IPS-NIHi7 (cell line): ENCODE measurements at regions not wholly inside any gene's neighbourhood (a gene's known extent, or its start where the extent isn't known, plus 50 kb on each side); places are given as distances from the start of the nearest gene placed in this dataset.

Experiments
- DNase-seq: peaks from one replicate; pipeline ENCODE4 v3.0.0; 2012; ENCODE audit warnings: mixed read lengths; ENCODE audit errors: extremely low spot score

DNA sequence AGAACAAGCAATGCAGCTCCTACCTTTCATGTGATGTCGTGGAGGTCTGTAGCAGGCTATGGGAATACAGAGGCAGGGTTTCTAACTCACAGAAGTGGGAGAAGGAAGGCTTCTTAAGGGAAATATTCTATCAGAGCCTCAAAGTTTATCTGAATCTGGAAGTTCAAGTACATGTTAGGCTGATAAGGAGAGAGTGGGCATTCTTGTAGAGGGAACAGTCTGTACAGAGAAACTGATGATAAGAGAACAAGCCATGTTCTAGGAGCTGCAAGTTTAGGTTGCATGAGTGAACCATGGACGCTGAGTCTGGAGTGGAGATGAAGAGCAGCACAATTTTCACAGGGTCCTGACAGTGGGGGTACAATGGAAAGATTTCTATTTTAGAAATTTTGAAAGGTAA, 344.0 kb downstream of the CHRM3 start:
- no peak for DNase-seq

DNA sequence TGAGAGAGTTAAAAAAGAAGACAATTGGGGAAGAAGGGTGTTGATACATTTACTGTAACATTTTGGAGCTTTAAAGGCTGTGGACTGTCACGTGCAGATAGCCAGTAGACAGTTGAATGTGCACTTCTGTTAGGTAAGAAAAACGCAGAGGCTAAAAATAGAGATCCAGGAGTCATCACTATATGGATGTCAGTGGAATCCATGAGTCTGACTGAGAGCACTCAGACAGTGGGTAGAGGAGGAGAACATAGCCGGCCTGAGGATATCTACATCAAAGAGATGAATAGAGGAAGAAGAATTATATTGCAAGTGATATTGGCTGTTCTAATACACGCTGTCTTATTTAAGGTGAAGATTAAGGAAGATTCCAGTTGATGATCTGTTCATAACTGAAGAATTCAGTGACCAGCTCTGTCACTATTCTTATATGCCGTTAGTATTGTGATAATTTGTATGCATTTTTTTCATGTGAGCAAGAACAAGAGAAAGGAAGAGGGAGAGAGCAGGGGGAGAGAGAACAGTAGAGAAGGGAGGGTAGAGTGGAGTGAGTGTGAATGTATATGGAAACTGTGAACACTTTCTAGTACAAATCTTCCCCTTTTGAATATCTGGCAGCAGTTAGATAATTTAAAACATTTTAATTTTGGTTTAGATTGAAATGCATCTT, 344.8 kb downstream of the CHRM3 start:
- DNase-seq, result no peak

DNA sequence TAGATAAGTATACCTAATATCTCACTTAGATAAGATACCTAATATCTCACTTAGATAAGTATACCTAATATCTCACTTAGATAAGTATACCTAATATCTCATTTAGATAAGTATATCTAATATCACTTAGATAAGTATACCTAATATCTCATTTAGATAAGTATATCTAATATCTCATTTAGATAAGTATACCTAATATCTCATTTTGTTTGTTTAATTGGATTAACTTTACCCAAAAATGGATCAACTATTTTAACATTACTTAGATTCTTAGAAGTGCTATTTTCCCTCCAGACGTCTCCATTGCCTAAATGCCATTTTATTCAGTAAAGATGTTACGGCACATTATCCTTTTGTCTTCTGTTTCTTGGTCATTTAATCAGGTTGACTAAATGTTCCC, 346.4 kb downstream of the CHRM3 start:
- DNase-seq, result no peak

DNA sequence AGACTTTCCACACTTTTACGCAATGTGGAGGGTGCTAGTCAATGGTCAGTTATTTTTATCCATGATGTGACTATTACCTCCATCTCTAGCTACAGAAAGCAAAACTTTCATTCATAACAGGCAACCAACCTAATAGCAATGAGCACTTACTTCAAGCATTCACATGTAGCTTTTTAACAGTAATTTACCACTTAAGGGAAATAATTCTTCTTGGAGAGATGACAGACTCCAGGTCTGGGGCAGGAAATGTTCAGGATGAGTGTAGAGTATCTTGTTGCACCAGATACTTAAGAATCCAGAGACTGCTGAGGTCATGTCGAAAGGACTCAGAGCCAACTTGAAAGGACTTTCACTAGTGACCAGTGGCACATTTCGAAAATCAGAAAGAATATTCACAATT, 347.6 kb downstream of the CHRM3 start:
- no peak for DNase-seq

DNA sequence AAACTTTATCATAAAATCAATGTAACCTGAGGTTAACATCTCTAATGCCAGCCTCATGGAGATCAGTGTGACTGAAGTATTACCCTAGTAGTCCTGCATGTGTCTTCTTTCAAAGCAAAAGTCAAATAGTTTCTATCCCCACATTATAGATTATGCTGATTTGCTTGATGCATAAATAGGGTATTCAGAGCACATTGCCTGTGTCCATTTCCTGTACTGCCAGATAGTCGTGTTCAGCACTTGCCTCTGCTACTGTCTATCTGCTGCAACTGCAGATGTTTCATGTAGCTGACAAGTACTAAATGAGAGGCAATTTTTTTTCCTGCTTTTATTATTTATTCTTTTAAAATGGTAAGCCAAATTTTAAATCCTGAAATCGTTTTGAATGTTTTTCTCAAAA, 348.7 kb downstream of the CHRM3 start:
- no peak for DNase-seq

DNA sequence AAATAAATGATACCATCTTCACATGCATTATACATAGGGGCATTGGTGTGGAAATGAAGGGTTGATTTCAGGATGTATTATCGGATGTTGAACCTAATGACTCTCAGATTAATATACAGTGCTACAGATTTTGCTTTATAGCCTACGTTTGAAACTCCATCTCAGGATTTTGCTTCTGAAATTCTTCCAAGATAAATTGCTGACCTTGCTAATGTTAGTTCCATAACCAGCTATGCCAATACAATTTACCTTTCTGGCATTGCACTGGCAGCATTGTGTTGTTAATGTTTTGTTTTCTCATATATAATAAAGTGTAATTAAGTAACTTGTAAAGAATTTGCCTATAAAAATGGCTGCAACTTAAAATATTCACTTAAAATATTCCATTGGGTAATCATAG, 350.1 kb downstream of the CHRM3 start:
- no peak for DNase-seq

DNA sequence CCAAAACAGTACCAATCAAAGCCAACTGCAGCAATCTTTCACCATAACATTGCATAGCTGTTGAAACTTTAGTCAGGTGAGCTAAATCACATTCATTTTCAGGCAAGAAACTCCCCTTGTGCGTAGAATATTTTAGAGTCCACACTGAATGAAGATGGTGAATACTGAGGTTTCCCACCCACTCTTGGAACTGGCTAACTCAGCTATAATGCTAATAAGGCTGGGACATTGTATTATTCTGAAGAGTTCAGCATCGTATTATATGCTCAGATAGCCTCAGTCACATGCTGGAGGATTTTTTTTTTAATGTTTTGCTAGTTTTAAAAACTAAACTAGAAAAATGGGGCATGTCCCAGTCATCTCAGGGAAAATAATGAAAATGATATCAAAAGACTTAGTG, 352.3 kb upstream of the FMN2 start:
- no peak for DNase-seq

DNA sequence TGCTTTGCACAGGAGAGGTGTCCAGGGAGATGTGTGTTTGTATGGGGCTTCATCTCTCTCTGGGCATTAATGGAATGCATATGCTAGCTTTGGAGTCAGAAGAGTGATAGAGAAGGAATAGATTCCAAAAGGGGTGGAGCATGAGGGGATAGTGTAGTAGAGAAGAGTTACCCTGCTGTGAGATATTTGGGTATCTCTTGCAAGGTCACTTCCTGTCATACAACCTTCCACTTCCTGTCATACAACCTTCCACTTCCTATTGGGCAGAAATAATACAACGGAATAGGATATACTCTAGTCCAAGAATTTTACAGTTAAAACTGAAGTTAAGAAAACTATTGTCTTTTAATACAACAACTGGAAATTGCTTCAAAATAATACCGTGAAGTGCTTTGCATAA, 351.8 kb upstream of the FMN2 start:
- DNase-seq, result no peak

DNA sequence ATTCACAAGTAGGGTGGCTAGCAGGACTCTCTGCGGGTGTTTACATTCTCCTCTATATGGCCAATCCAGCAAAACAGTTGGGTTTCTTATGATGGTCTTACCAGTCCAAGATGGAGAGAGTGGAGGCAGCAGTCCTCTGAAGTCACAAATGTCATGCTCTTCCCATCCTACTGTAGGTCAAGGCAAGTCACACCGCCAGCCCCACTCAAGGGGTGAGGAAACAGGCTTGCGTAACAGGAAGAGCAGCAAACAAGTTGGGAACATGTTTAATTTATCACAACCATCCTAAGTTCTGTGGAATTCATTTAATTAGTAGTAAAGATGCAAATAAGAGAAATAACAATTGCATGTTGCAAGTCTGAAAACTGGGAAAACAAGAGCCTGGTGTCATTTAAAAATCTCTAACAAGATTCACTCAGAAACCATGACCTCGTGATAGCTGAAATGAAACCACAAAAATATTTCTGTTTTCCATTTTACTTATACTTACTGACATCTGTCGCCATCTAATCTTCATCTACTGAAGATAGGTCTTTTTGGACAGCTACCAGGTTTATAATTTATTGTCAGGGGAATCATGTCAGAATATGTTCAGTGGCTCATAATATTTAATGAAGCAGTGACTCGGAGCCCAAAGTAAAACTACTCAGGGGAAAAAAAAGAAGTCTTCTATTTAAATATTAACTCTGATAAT, 349.1 kb upstream of the FMN2 start:
- DNase-seq, result no peak

DNA sequence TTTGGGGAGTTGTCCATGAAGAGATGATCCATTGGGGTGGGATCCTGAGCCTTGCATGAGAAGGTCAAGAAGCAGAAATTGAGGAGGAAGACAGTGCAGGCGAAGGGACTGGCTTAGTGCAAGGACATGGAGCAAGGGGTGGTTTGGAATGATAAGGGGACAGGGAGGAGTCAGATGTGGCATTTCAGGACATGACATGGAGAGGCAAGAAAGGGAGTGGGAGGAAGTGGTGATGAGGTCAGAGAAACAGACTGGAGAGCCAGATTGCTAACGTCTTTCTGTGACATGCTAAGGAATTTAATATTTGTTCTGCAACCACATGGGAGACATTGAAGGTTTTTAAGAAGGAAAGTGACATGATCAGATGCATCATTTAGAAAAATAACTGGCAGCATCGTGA, 346.8 kb upstream of the FMN2 start:
- DNase-seq, result no peak

DNA sequence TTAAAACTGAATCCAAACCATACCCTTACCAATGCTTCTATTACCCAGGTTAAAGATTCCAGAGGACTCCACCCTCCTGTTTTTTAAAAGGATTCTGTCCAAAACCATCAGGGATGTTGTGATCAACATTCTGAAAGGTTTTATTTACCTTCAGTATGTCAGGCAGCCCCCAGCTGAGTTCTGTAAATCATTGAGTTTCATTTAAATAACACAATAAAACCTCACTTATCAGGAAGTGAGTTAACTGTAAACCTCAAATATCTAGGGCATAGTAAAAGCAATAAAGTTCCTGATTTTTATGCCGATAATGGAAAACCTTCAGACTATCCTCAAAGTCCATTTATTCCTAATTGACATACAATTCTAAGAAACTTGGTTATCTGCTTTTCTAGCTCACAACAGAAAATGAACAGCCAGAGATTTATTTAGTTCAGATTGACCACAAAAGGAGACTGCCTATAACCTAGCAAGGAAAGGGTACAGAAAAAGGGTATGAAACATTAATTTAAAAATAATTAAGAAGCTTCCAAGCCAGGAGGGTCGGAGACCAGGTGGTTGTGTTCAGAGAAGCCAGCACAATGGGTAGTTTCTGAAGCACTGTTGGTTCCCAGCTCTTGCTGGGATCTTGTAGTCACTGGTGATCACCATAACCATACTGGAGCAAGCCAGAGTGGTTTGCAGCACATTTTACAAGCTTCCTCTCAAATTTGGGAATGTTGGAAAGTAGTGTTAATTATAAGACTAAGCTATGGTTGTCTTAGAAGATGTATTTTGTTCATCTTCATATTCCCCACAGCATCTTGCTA, 336.4 kb upstream of the FMN2 start:
- DNase-seq, result no peak

DNA sequence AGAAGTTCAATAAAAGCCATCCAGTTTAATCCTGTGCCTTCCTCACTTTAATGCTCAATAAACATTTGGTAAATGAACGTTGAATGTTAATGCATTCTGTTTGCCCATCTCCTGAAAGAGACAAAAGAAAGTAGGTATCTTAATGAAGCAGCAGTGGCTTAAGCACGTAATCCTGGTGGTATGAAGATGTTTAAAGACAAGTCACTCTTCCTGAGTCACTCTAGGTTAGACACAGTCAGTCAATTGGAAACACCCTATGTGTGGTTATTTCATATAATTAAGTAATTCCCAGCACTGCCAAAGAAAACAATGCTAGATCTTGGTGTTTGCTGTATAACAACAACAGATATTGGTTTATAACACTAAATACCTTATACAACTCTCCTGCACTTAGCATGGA, 334.0 kb upstream of the FMN2 start:
- no peak for DNase-seq

DNA sequence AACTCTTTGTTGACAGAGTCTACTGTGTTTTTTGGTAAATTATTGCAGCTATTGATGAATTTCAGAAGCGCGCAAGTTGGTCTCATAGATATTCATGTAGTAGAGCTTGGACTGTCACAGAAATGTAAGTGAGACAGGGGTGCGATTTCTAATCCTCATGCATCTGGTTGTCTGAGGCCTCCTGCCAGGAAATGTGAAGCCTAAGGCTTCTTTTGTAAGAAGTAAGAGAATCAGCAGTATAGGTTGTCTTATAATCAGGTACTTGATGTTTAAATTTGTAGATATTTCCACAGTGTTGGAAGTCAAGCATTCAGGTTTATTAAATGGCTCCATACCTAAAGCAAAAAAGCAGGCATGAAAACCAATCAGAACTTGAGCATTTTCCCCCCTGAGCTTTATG, 332.9 kb upstream of the FMN2 start:
- no peak for DNase-seq

DNA sequence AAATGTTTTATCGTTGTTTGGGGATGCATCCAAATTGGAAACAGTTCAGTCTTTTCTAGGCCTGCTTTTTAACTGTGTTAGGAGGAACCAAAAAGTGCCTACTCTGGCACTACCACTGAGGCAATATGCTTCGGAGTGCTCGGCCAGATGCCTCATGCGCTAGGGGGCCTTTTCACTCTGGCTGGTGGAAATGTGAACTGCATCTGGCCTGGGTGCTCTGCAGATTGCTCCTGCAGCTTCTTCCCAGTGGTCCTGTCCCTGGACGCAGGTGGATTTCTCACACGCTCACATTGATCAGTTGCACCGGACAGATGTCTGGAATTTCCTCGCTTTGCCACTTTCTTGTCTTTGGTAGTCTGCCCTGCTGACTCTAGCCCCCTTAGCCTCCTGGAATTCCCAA, 330.2 kb upstream of the FMN2 start:
- DNase-seq, result peak; percentile 22

DNA sequence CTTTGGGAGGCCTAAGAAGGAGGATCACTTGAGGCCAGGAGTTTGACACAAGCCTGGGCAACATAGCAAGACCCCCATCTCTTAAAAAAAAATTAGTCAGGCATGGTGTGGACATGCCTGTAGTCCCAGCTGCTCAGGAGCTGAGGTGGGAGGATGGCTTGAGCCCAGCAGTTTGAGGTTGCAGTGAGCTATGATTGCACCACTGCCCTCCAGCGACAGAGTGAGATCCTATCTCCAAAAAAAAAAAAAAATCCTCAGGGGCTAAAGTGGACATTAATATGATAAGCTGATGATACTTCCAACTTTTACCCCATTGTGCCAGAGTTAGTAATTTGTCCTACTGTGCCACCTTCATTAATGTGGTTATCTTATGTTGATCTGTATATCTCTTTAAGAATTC, 327.8 kb upstream of the FMN2 start:
- DNase-seq, result no peak

DNA sequence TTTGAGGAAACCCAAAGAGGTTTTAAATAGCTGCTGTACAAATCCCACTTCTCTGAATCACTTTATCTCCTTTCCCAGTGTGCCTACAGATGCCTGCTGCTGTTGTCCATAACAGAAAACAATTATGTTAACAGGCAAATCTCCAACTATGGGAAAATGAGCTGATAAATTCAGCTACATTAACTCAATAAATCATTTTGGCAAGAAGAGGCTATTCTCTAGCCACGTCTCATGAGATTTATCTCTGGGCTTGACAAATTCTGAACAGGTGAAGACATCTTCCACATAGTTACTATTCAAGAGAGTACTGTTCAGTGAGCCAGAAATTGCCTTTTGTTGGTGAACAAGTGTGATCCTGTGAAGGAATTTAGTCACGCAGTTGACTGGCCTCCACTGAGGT, 327.1 kb upstream of the FMN2 start:
- DNase-seq, result no peak

DNA sequence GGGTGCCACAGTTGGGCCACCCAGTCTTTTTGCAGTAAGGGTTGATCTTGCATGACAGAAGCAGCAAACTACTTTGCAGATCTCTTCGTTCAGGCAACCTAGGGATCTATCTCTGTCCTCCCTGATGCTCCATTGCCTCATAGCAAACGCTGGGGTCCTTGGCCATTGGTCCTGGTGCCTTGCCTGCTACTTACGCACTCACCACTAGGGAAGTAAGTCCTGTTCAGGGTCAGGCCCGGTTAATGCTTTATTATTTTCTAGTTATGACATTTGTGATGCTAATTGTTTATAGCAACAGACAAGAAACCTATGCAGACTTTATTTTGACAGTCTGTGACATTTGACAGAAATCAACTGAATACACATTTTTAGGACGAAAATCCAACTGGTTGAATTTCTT, 326.5 kb upstream of the FMN2 start:
- peak; percentile 39 for DNase-seq

DNA sequence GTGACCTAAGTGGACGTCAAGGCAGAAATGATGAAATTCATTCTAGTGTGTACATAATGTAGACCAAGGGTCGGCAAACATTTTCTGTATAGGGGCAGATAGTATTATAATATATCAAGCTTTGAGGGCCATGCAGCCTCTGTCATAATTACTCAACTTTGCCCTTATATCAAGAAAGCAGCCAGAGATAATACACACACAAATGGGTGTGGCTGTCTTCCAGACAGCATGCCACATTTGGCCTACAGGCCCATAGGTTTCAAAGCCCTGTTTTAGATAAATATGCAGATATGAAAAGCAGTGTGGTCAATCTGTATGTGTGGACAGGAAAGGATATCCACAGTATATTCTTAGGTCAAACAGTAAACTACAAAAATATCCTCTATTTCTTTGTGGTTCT, 320.1 kb upstream of the FMN2 start:
- no peak for DNase-seq

DNA sequence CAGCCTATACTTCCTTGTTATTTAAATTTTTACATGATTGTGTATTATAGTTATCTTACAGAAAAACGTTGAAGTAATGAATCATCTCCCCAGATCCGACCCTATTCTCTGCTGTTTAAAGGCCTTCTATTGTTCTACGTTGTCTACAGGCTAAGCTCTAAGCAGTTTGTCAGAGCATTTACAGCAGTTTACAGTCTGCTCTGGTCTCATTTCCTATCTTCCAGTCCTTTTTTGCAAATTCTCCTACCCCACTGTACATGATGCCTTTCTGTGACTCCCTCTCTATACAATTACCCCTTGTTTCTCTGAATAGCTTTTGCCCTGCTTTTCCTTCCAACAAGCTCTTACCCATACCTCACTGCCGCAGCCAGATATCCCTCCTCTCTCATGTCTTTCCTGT, 319.2 kb upstream of the FMN2 start:
- no peak for DNase-seq

DNA sequence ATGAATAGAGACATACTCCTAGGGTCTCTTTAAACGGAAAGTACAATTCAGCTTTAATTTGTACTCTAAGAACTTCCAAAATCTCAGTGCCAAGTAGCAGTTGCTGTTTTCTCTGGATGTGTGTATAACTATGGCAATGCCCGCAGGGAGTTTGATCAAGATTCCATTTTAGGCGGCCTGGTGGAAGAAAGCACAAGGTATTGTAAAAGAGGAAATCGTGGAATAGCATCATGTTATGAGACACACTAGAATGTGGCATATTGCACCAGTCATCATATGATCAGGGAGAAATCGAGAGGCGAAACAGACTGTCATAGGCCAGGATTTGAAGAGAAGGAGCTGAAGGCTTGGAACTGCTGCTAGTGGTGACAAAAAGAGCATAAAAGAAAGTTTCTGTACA, 316.2 kb upstream of the FMN2 start:
- DNase-seq, result no peak

DNA sequence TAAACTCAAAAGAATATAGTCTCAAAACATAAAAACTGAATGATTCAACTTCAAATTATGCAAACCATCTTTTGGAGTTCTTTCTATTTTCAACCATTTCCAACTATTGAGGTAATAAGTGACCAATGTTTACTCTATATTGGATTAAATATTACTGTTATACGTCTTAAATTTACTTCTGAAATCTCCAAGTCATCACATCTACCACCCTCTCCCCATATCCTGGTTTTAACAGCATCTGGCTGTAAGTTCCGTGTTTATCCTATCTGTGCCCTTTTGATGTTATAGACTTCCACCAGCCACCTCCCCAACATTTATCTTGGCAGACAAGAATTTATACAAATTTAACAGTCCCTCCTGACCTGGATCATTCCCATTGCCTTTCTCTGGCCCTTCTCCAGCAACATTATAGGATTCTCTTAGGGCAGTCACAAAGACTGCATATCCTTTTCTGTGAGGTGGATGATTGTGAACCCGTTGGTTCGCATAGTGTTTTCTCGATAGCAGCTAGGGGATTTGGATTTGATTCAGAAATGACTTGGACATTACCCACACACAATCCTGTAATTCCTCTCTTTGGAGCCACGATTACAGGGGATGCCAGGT, 313.4 kb upstream of the FMN2 start:
- DNase-seq, result no peak

DNA sequence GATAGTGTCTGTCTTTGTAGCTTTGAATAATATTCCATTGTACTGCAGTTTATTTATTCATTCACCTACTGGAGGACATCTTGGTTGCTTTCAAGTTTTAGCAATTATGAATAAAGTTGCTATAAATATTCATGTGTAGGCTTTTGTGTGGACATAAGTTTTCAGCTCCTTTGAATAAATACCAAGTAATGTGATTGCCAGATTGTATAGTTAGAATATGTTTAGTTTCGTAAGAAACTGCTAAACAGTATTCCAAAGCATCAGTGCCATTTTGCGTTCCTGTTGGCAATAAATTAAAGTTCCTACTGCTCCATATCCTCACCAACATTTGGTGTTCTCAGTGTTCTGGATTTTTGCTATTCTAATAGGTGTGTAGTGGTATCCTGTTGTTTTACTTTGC, 311.7 kb upstream of the FMN2 start:
- no peak for DNase-seq

DNA sequence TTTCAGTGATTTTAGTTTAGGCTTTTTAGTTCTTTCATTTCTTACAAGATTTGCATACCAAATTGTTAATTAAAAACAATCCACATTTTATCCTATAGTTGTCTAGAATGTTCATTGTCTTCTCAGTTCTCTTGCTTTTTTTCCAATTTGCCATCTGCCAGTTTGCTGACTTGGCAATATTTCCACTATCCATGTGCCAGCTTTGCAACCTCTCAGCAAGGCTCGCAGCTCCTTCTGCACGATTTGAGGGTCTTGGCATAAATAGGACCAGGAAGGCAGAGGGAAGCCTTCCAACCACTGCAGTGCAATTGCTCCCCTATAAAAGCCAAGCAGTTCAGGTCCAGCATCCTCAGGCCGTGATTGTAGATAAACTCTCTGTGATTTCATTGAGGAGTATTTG, 306.8 kb upstream of the FMN2 start:
- DNase-seq, result no peak
